Aorta (tissue), 5 donors: ENCODE measurements at regions not wholly inside any gene's neighbourhood (a gene's known extent, or its start where the extent isn't known, plus 50 kb on each side); places are given as distances from the start of the nearest gene placed in this dataset.

Source experiments
- ATAC-seq: fragments of 200-7000 bp; cut with Tn5 transposase; one replicate; pipeline ENCODE4 v1.9.1; 2022; ENCODE audit warnings: moderate library complexity; ENCODE audit not compliant: low FRiP score
- DNase-seq, 2 donors: peaks; one replicate each; pipeline ENCODE4 v3.0.0-alpha.2; 2020
- H3K27ac ChIP-seq, 2 donors: one replicate each; pipeline ENCODE4 v1.5.1; 2013; ENCODE audit warnings: low read length in 2 of 2, mild to moderate bottlenecking in 2 of 2, moderate library complexity in 2 of 2, control low read depth in 1 of 2, inconsistent platforms in 1 of 2, low read depth in 1 of 2
- H3K27me3 ChIP-seq, 2 donors: one replicate each; pipeline ENCODE4 v1.6.1; 2013; ENCODE audit warnings: control low read depth in 1 of 2, low read length in 1 of 2, mild to moderate bottlenecking in 1 of 2, moderate library complexity in 1 of 2; ENCODE audit not compliant: insufficient read depth in 2 of 2, control insufficient read depth in 1 of 2
- H3K36me3 ChIP-seq, 2 donors: one replicate each; pipeline ENCODE4 v1.6.1; 2013; ENCODE audit warnings: control low read depth in 1 of 2, low read length in 1 of 2, mild to moderate bottlenecking in 1 of 2; ENCODE audit not compliant: insufficient read depth in 2 of 2, control insufficient read depth in 1 of 2
- H3K4me1 ChIP-seq, 2 donors: one replicate each; pipeline ENCODE4 v1.6.1; 2013; ENCODE audit warnings: low read length in 2 of 2, control low read depth in 1 of 2, mild to moderate bottlenecking in 1 of 2, moderate library complexity in 1 of 2; ENCODE audit not compliant: insufficient read depth in 2 of 2, control insufficient read depth in 1 of 2
- H3K4me3 ChIP-seq, 2 donors: one replicate each; pipeline ENCODE4 v1.5.1; 2013; ENCODE audit warnings: low read length in 2 of 2, control low read depth in 1 of 2, mild to moderate bottlenecking in 1 of 2
- H3K9me3 ChIP-seq: one replicate; pipeline ENCODE4 v1.6.1; 2013; ENCODE audit warnings: mild to moderate bottlenecking, low read length; ENCODE audit not compliant: control insufficient read depth
- WGBS, 2 donors: extraction: QIAGEN DNeasy Blood & Tissue Kit; methylation state at CpG; one replicate each; pipeline ENCODE4 v1.1.7; 2013; 5-methylcytosine and 5-hydroxymethylcytosine counted together
- intact Hi-C, 2 donors: fragments of 100-400 bp; cut with DNase I; formaldehyde crosslinking; loops; one replicate each; pipeline versions ENCODE4 v1.14.2 to v1.15.0; 2022
- donor health status: healthy with polysubstance abuse.
- donor health status: Bipolar disorder and iron deficiency.
- donor health status: DM: no; HTN: no; CAD: no.
- donor health status: DM: no; HTN: no; CAD: no.
- donor health status: DM: yes; HTN: yes; CAD: no.

- Histone ChIP-seq H3K4me3 (no peak overlapping the region), H3K27me3 (no peaks in the 10 kb centered on the region), H3K27ac (no peak overlapping the region), H3K4me1 (no peaks in the 10 kb centered on the region), H3K9me3 (peaks cover 2% of the 10 kb centered on the region), H3K36me3 (no peaks in the 10 kb centered on the region)
- DNase-seq (no peak), ATAC-seq (no peak)
- intact Hi-C loops = no loop called here
- 88% methylated on average over 7 of the region's 7 CpGs for WGBS, 2 donors
Measured at GRCh38 chr4:176971576-176972115, 178.9 kb upstream of the VEGFC start.

GRCh38 chr4:176979416-176979815, 186.7 kb upstream of the VEGFC start:
- Histone ChIP-seq H3K4me1 (no peaks in the 10 kb centered on the region), H3K4me3 (no peak overlapping the region), H3K36me3 (no peaks in the 10 kb centered on the region), H3K9me3 (no peaks in the 10 kb centered on the region), H3K27me3 (no peaks in the 10 kb centered on the region), H3K27ac (no peak overlapping the region)
- no peak for ATAC-seq
- WGBS, 2 donors = 75 to 79% methylated on average over 1 of the region's 1 CpG
- intact Hi-C loops = no loop called here
- no peak for DNase-seq

GRCh38 chr4:176981074-176981473, 188.4 kb upstream of the VEGFC start:
- no peak for ATAC-seq

DNA sequence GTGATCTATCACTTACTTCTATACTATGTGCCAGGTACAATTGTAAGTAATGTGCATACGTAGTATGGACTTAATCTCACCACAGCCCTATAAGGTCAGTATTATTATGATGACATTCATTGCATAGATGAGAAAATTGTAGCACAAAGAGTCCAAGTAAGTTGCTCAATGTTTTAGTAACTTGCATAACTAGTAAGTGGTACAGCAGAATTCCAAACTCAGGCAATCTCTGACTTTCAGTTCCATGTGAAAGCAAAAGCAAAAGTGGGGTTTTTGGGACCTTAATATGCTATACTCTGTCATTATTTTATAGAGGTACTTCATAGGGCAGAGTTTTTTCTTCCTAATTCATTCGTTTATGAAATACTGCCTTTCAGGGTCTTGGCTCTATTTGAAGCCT, 188.8 kb upstream of the VEGFC start:
- no peaks in the 10 kb centered on the region for H3K4me1 ChIP-seq
- DNase-seq (no peak), ATAC-seq (no peak)
- no peak overlapping the region for H3K4me3 ChIP-seq
- H3K9me3 ChIP-seq = no peaks in the 10 kb centered on the region
- no peaks in the 10 kb centered on the region for H3K36me3 ChIP-seq
- H3K27me3 ChIP-seq = no peaks in the 10 kb centered on the region
- WGBS, 2 donors = 56 to 61% methylated on average over 2 of the region's 2 CpGs
- intact Hi-C loops = no loop called here
- H3K27ac ChIP-seq = no peak overlapping the region

More at GRCh38 chr4:176981074-176981473, 188.4 kb upstream of the VEGFC start:
- Histone ChIP-seq H3K4me3 (no peak overlapping the region), H3K9me3 (no peaks in the 10 kb centered on the region), H3K4me1 (no peaks in the 10 kb centered on the region), H3K27me3 (no peaks in the 10 kb centered on the region), H3K27ac (no peak overlapping the region), H3K36me3 (no peaks in the 10 kb centered on the region)
- intact Hi-C loops = no loop called here
- no peak for DNase-seq

GRCh38 chr4:176988226-176988625, 195.5 kb upstream of the VEGFC start:
- Histone ChIP-seq H3K4me1 (no peaks in the 10 kb centered on the region), H3K27me3 (no peaks in the 10 kb centered on the region), H3K9me3 (no peaks in the 10 kb centered on the region), H3K36me3 (no peaks in the 10 kb centered on the region), H3K4me3 (no peak overlapping the region), H3K27ac (no peak overlapping the region)
- DNase-seq = no peak
- intact Hi-C loops = no loop called here
- WGBS, 2 donors = 39 to 52% methylated on average over 1 of the region's 1 CpG
- no peak for ATAC-seq

- ATAC-seq = no peak
- intact Hi-C loops = no loop called here
Measured at GRCh38 chr4:176989186-176989585, 196.5 kb upstream of the VEGFC start.

GRCh38 chr4:176999935-177000543, 207.3 kb upstream of the VEGFC start:
- no peaks in the 10 kb centered on the region for H3K4me1 ChIP-seq
- DNase-seq (no peak), ATAC-seq (no peak)
- no peaks in the 10 kb centered on the region for H3K36me3 ChIP-seq
- no peak overlapping the region for H3K4me3 ChIP-seq
- H3K9me3 ChIP-seq = no peaks in the 10 kb centered on the region
- intact Hi-C loops = no loop called here
- peaks cover 0 to 2% of the 10 kb centered on the region in 2 donors for H3K27me3 ChIP-seq
- whole genome bisulfite sequencing, 2 donors = 80 to 81% methylated on average over 2 of the region's 2 CpGs
- H3K27ac ChIP-seq = no peak overlapping the region

More at GRCh38 chr4:176989186-176989585, 196.5 kb upstream of the VEGFC start:
- no peak for DNase-seq
- WGBS, 2 donors = 83 to 86% methylated on average over 1 of the region's 1 CpG
- Histone ChIP-seq H3K36me3 (no peaks in the 10 kb centered on the region), H3K4me3 (no peak overlapping the region), H3K27me3 (no peaks in the 10 kb centered on the region), H3K27ac (no peak overlapping the region), H3K4me1 (no peaks in the 10 kb centered on the region), H3K9me3 (no peaks in the 10 kb centered on the region)

DNA sequence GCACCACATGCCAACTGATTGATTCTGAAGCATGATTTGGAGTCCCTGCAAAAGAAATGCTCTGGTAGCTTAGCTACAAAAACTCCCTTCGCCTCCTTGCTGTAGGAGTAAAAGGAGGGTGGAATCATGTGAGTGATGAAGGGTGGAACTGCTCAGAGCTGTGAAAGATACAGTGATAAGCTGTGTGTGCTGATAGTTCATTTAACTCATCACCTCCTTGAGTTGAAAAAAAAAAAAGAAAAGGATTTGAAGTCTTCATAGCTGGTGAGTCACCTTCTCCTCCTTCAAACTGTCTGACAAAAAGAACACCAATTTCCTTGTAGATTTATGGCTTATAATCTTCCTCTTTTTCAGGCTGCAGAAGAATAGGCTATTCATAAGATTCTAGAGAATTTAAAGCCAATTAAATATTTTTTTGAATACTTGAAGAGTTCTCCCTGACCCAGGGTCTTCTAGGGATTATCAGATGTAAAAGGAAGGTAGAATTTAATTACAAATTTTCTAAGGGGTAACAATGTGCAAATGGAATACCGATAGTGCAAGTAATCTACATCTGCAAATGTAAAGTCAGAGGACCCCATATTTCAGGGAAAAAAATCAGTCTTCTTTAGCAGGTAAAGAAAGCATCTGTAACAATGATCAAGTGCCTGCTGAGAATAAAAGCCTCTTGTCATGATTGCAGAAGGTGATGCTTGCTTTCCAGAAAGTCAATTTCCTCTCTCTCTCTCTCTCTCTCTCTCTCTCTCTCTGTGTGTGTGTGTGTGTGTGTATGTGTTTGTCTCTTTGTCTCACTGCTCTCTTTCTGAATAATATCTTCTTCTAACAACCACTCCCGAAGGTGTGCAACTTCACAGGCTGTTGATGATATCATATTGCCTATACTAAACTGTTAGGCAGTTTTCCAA, 208.8 kb upstream of the VEGFC start:
- ATAC-seq (no peak), DNase-seq (no peak)
- intact Hi-C loops = no loop called here
- Histone ChIP-seq H3K27me3 (no peaks in the 10 kb centered on the region), H3K27ac (no peak overlapping the region), H3K9me3 (no peaks in the 10 kb centered on the region), H3K4me3 (no peak overlapping the region), H3K36me3 (no peaks in the 10 kb centered on the region), H3K4me1 (no peaks in the 10 kb centered on the region)
- 83 to 86% methylated on average over 3 of the region's 3 CpGs for WGBS, 2 donors
